IMR-90 (cell line): ENCODE measurements at regions not wholly inside any gene's neighbourhood (a gene's known extent, or its start where the extent isn't known, plus 50 kb on each side); places are given as distances from the start of the nearest gene placed in this dataset.

Experiments used
- ATAC-seq: fragments of 200-7000 bp; cut with Tn5 transposase; 2 replicates; pipeline ENCODE4 v1.9.1; 2020; ENCODE audit warnings: low read depth, mild to moderate bottlenecking, moderate library complexity
- BruUV-seq: library from RNA; stranded (reverse); fragments of 400-500 nt; replicated peaks from 2 replicates; lab custom pipeline; 2021; lab: Mats Ljungman, UMichigan
- CTCF ChIA-PET: fragments of 300-600 bp; formaldehyde crosslinking; extraction: SDS; loops from one replicate; lab custom pipeline; 2021; ENCODE audit warnings: antibody characterized with exemption; lab: Yijun Ruan, JAX
- POLR2A ChIA-PET: fragments of 300-600 bp; sonication (Branson Sonifier 250); formaldehyde crosslinking; loops from one replicate; lab custom pipeline; 2022; ENCODE audit warnings: antibody characterized with exemption; ENCODE audit not compliant: unreplicated experiment; lab: Charles Lee
- DNase-seq: peaks from one replicate; pipeline ENCODE4 v3.0.0; 2013
- H2AFZ ChIP-seq: replicated peaks from 2 replicates; pipeline ENCODE3; 2013; ENCODE audit warnings: low read length, mild to moderate bottlenecking; ENCODE audit not compliant: poor library complexity
- H2AK5ac ChIP-seq: 2 replicates; pipeline ENCODE4 v1.6.1; 2013; ENCODE audit warnings: low read depth, low read length, inconsistent platforms
- H2AK9ac ChIP-seq: replicated peaks from 2 replicates; pipeline ENCODE3; 2013; ENCODE audit warnings: mild to moderate bottlenecking, low read depth, low read length, moderate library complexity; ENCODE audit not compliant: poor library complexity
- H2BK120ac ChIP-seq: 2 replicates; pipeline ENCODE4 v1.6.1; 2013; ENCODE audit warnings: low read depth, low read length, inconsistent platforms
- H2BK15ac ChIP-seq: 3 replicates; pipeline ENCODE4 v1.6.1; 2013; ENCODE audit warnings: low read depth, low read length, inconsistent platforms
- H2BK20ac ChIP-seq: 2 replicates; pipeline ENCODE4 v1.6.1; 2013; ENCODE audit warnings: low read depth, mild to moderate bottlenecking, inconsistent platforms, low read length, moderate library complexity
- H2BK5ac ChIP-seq: 2 replicates; pipeline ENCODE4 v1.6.1; 2013; ENCODE audit warnings: mild to moderate bottlenecking, low read depth, low read length, inconsistent platforms; ENCODE audit not compliant: poor library complexity, severe bottlenecking
- H3K14ac ChIP-seq: replicated peaks from 2 replicates; pipeline ENCODE4 v1.6.1; 2013; ENCODE audit warnings: low read depth, low read length, inconsistent platforms
- H3K18ac ChIP-seq: 2 replicates; pipeline ENCODE4 v1.6.1; 2013; ENCODE audit warnings: low read depth, low read length, control low read depth
- H3K23ac ChIP-seq: 2 replicates; pipeline ENCODE4 v1.6.1; 2013; ENCODE audit warnings: low read depth, low read length, inconsistent platforms
- H3K27ac ChIP-seq: 2 replicates; pipeline ENCODE4 v1.5.1; 2013; ENCODE audit warnings: mild to moderate bottlenecking, control low read depth, low read length; ENCODE audit not compliant: insufficient read depth
- H3K27me3 ChIP-seq: 2 replicates; pipeline ENCODE4 v1.6.1; 2013; ENCODE audit warnings: low read length; ENCODE audit not compliant: control insufficient read depth, insufficient read depth
- H3K36me3 ChIP-seq: 2 replicates; pipeline ENCODE4 v1.6.1; 2013; ENCODE audit warnings: low read length, mixed read lengths; ENCODE audit not compliant: control insufficient read depth, insufficient read depth
- H3K4ac ChIP-seq: 2 replicates; pipeline ENCODE4 v1.6.1; 2013; ENCODE audit warnings: low read depth, low read length, inconsistent platforms
- H3K4me1 ChIP-seq: 2 replicates; pipeline ENCODE4 v1.6.1; 2013; ENCODE audit warnings: low read length, mixed read lengths; ENCODE audit not compliant: control insufficient read depth, insufficient read depth
- H3K4me2 ChIP-seq: 2 replicates; pipeline ENCODE4 v1.6.1; 2013; ENCODE audit warnings: low read depth, mild to moderate bottlenecking, control low read depth, low read length, moderate library complexity
- H3K4me3 ChIP-seq: 2 replicates; pipeline ENCODE4 v1.5.1; 2013; ENCODE audit warnings: low read depth, mild to moderate bottlenecking, control low read depth, low read length, moderate library complexity; ENCODE audit not compliant: insufficient read depth
- H3K56ac ChIP-seq: 2 replicates; pipeline ENCODE4 v1.6.1; 2013; ENCODE audit warnings: low read length, inconsistent platforms; ENCODE audit not compliant: insufficient read depth; ENCODE audit errors: extremely low read depth
- H3K79me1 ChIP-seq, 2 experiments: 2 replicates each; pipeline ENCODE4 v1.6.1; 2013; ENCODE audit warnings: low read length in 2 of 2, inconsistent platforms in 1 of 2, low read depth in 1 of 2
- H3K9ac ChIP-seq: 2 replicates; pipeline ENCODE4 v1.6.1; 2013; ENCODE audit warnings: low read depth, low read length, control low read depth
- H3K9me1 ChIP-seq: 2 replicates; pipeline ENCODE4 v1.6.1; 2013; ENCODE audit warnings: low read length, inconsistent platforms; ENCODE audit not compliant: insufficient read depth
- H3K9me3 ChIP-seq: 2 replicates; pipeline ENCODE4 v1.6.1; 2013; ENCODE audit warnings: low read length; ENCODE audit not compliant: control insufficient read depth, insufficient read depth
- H4K20me1 ChIP-seq: 2 replicates; pipeline ENCODE4 v1.6.1; 2013; ENCODE audit warnings: low read length, inconsistent platforms; ENCODE audit not compliant: insufficient read depth
- H4K5ac ChIP-seq: 2 replicates; pipeline ENCODE4 v1.6.1; 2013; ENCODE audit warnings: mild to moderate bottlenecking, low read depth, low read length, control low read depth
- H4K8ac ChIP-seq, 2 experiments: 2 replicates each; pipeline ENCODE4 v1.6.1; 2013; ENCODE audit warnings: low read depth in 2 of 2, low read length in 2 of 2, control low read depth in 1 of 2, inconsistent platforms in 1 of 2
- H4K91ac ChIP-seq: 2 replicates; pipeline ENCODE4 v1.6.1; 2013; ENCODE audit warnings: low read depth, low read length, inconsistent platforms; ENCODE audit not compliant: insufficient read depth
- BHLHE40 ChIP-seq: fragments of 150-350 bp; IDR thresholded peaks from 2 replicates; pipeline ENCODE4 v1.6.1; 2016; ENCODE audit warnings: mild to moderate bottlenecking, low read depth, low read length
- CEBPB ChIP-seq: IDR thresholded peaks from 2 replicates; pipeline ENCODE4 v1.6.1; 2012; ENCODE audit warnings: low read depth, low read length, improper control_type of control experiment
- CHD1 ChIP-seq: IDR thresholded peaks from 2 replicates; pipeline ENCODE4 v1.6.1; 2012; ENCODE audit warnings: low read depth, low read length, improper control_type of control experiment
- CTCF ChIP-seq: conservative IDR thresholded peaks from 2 replicates; pipeline ENCODE4 v1.5.1; 2012; ENCODE audit warnings: mild to moderate bottlenecking, low read depth, low read length, improper control_type of control experiment
- ELK1 ChIP-seq: fragments of 150-350 bp; IDR thresholded peaks from 2 replicates; pipeline ENCODE4 v1.6.1; 2016; ENCODE audit warnings: low read depth, mild to moderate bottlenecking, low read length, moderate library complexity, borderline replicate concordance
- FOS ChIP-seq: fragments of 150-350 bp; IDR thresholded peaks from 2 replicates; pipeline ENCODE4 v1.6.1; 2016; ENCODE audit warnings: low read depth, low read length
- MAFK ChIP-seq: IDR thresholded peaks from 2 replicates; pipeline ENCODE4 v1.6.1; 2012; ENCODE audit warnings: low read depth, low read length, improper control_type of control experiment
- MAZ ChIP-seq: IDR thresholded peaks from 2 replicates; pipeline ENCODE4 v1.6.1; 2012; ENCODE audit warnings: low read depth, mild to moderate bottlenecking, low read length, improper control_type of control experiment, moderate library complexity, borderline replicate concordance
- MXI1 ChIP-seq: IDR thresholded peaks from 2 replicates; pipeline ENCODE4 v1.6.1; 2012; ENCODE audit warnings: low read depth, mild to moderate bottlenecking, low read length, moderate library complexity, borderline replicate concordance
- NFE2L2 ChIP-seq: fragments of 150-350 bp; IDR thresholded peaks from 2 replicates; pipeline ENCODE4 v1.6.1; 2016; ENCODE audit warnings: low read depth, mild to moderate bottlenecking, low read length
- POLR2A ChIP-seq: IDR thresholded peaks from 2 replicates; pipeline ENCODE4 v1.6.1; 2012; ENCODE audit warnings: mild to moderate bottlenecking, low read depth, low read length
- RAD21 ChIP-seq: IDR thresholded peaks from 2 replicates; pipeline ENCODE4 v1.6.1; 2012; ENCODE audit warnings: low read length, improper control_type of control experiment
- RCOR1 ChIP-seq: IDR thresholded peaks from 2 replicates; pipeline ENCODE4 v1.6.1; 2012; ENCODE audit warnings: mild to moderate bottlenecking, low read length, improper control_type of control experiment; ENCODE audit not compliant: insufficient replicate concordance
- RFX5 ChIP-seq: IDR thresholded peaks from 2 replicates; pipeline ENCODE4 v1.8.0; 2012; ENCODE audit warnings: low read depth, mild to moderate bottlenecking, low read length, moderate library complexity
- SMC3 ChIP-seq: fragments of 150-350 bp; IDR thresholded peaks from 2 replicates; pipeline ENCODE4 v1.6.1; 2016; ENCODE audit warnings: low read depth, mild to moderate bottlenecking, antibody characterized with exemption, low read length, moderate library complexity
- USF2 ChIP-seq: fragments of 150-350 bp; IDR thresholded peaks from 2 replicates; pipeline ENCODE4 v1.6.1; 2017; ENCODE audit warnings: mild to moderate bottlenecking, antibody characterized with exemption, low read length, low read depth
- WGBS, 2 experiments: methylation state at CpG; one replicate each; pipeline versions ENCODE4 v1.1.5 to v1.1.7; 2013; ENCODE audit warnings: missing lambda C conversion rate in 2 of 2; ENCODE audit not compliant: insufficient read length in 1 of 2; ENCODE audit errors: extremely low coverage in 2 of 2; 5-methylcytosine and 5-hydroxymethylcytosine counted together
- dilution Hi-C: fragments of 300-500 bp; cut with HindIII; formaldehyde crosslinking; loops from one replicate; pipeline ENCODE4 v1.14.3; 2018; ENCODE audit warnings: low sequenced_read_pairs; ENCODE audit not compliant: unreplicated experiment
- in situ Hi-C: fragments of 300-500 bp; cut with MboI; formaldehyde crosslinking; loops from 3 replicates; pipeline ENCODE4 v1.14.3; 2019; ENCODE audit warnings: low sequenced_read_pairs, inconsistent platforms, mixed read lengths
- intact Hi-C: fragments of 100-400 bp; cut with micrococcal nuclease; formaldehyde crosslinking; loops from 2 replicates; pipeline ENCODE4 v1.10.0; 2022

- CTCF ChIA-PET, result no interaction called here
- WGBS, 2 experiments, result 80% methylated on average over 1 of the region's 7 CpGs; no CpG with 5 or more reads in 1 of the 2 experiments
- Histone ChIP-seq H4K5ac (no peak overlapping the region), H3K23ac (no peak overlapping the region), H2AFZ (no peak overlapping the region), H2BK120ac (no peak overlapping the region), H2AK9ac (no peak overlapping the region), H2BK5ac (no peak overlapping the region), H3K9ac (no peak overlapping the region), H2BK20ac (no peak overlapping the region), H3K9me3 (no peaks in the 10 kb centered on the region), H3K9me1 (no peaks in the 10 kb centered on the region), H3K14ac (no peak overlapping the region), H3K27ac (no peak overlapping the region), H3K4me1 (0 out of 2 replicates have a peak, but pooled peaks cover 2% of the 10 kb centered on the region), H3K4me2 (no peak overlapping the region), H3K18ac (no peak overlapping the region), H4K8ac (no peak overlapping the region), H3K56ac (no peak overlapping the region), H3K79me1 (no peaks in the 10 kb centered on the region), H2BK15ac (no peak overlapping the region), H2AK5ac (no peak overlapping the region), H3K4ac (no peak overlapping the region), H3K4me3 (no peak overlapping the region), H3K36me3 (no peaks in the 10 kb centered on the region), H4K20me1 (no peaks in the 10 kb centered on the region), H3K27me3 (peaks cover 32% of the 10 kb centered on the region), H4K91ac (no peak overlapping the region)
- TF ChIP-seq CHD1 (no peak), CTCF (no peak), RCOR1 (no peak), CEBPB (no peak), SMC3 (no peak), BHLHE40 (no peak), MAZ (no peak), RAD21 (no peak), NFE2L2 (no peak), ELK1 (no peak), MAFK (no peak), MXI1 (no peak), FOS (no peak), USF2 (no peak), RFX5 (no peak), POLR2A (no peak)
- no peak for DNase-seq
- dilution Hi-C loops (no loop called here), intact Hi-C loops (no loop called here), in situ Hi-C loops (no loop called here)
- POLR2A ChIA-PET, result no interaction called here
- no peak for ATAC-seq
- no TSS peak for BruUV-seq
Observed at GRCh38 chr16:50468749-50469078, 79.5 kb upstream of the NKD1 start.
